Stimulated activated CD8-positive, alpha-beta memory T cell treated with anti-CD3 and anti-CD28 coated beads, Interleukin-12 subunit alpha, Interleukin-12 subunit beta, amount 100 ng/mL, for 24 hours (primary cell): ENCODE measurements at regions not wholly inside any gene's neighbourhood (a gene's known extent, or its start where the extent isn't known, plus 50 kb on each side); places are given as distances from the start of the nearest gene placed in this dataset.
"Not testable (repeated sequence)": the region's sequence is repeated elsewhere in the genome, so short reads cannot be mapped to it uniquely, and the experiment has no call there.

Source experiments
- DNase-seq: peaks from one replicate; pipeline ENCODE4 v3.0.0-alpha.2; 2020; ENCODE audit errors: extremely low read depth

DNA sequence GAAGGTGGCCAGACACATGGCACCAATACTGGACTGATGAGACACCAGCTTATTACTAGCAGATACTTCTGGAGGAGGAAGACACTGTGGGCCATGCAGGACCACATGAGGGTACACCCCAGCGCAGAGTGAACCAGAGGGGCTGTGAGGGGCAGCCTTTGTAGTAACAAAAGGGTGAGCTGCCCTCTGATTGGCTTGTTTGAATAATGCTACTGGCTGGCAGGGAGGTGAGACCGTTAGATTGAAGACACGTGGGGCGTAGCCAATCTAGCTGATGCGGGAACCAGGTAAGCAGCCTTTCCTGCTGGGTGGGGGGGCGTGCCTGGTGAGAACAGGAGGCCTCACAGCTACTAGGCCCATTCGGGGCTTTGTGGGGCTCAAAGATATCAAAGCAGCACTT is 102.8 kb upstream of the SEC14L1 start:
- no peak for DNase-seq

DNA sequence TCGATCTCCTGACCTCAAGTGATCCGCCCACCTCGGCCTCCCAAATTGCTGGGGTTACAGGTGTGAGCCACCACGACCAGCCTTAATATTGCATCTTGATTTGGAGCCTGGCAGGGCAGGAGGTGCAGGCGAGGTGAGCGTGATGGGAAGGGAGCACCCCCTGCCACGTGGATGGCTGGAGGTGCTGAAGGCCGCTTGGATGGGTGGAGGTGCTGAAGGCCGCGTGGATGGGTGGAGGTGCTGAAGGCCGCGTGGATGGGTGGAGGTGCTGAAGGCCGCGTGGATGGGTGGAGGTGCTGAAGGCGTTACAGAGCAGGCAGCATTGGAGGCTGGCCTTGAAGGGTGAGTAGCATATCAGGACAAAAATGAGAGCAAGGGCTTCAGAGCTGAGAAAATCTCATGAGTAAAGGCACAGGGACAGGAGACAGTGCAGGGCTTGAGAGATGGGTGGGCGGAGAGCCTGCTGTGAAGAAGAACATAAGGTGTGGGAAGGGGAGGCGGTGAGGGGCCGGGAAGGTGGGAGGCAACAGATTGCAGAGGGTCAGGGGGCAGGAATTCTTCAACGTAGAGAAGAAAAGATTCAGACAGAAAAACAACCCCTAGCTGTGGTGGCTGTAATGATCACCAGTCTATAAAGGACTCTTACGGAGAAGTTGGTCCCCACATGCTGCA is 101.7 kb upstream of the SEC14L1 start:
- no peak for DNase-seq

DNA sequence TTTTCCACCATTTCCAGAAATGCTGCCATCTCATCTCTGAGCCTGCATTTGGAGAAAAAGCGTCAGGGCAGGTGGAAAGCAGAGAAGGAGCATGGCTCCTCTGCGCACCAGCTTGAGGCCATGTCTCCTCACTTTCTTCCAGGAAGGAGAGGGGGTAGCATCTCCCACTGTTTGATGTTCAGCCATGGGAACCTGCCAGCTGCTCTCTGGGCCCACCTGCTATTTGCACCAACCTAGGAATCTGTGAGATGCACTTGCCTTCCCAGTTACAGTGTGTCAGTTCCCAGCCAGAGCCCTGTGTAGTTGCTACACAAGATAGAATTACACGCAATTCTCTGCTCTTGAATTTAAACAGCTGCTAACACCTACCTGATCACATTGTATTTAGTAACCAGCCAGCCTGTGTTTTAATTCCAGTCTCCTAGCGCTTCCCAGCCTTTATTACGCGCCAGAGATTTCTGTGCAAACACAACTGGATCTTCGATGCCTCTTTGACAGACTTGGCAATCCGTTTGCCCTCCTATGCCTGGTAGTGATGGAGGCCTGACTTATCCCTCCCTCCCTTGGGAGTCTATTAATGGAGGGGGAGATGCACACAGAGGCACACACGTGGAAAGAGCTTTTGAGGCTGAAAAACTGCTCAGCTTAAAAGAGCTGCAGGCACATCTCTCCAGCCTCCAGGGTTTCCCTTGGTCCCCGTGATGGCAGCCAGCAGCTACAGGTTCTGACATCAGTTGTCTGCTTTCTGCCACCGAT is 98.1 kb upstream of the SEC14L1 start:
- DNase-seq: no peak

GRCh38 chr17:77045441-77046041 is 95.2 kb upstream of the SEC14L1 start:
- no peak for DNase-seq

- no peak for DNase-seq
Measured at GRCh38 chr17:77049440-77049839, 91.3 kb upstream of the SEC14L1 start.

GRCh38 chr17:77050901-77051300 is 89.9 kb upstream of the SEC14L1 start:
- not testable (repeated sequence) for DNase-seq

- DNase-seq: no peak
Measured at GRCh38 chr17:77054936-77055335, 85.8 kb upstream of the SEC14L1 start.

DNA sequence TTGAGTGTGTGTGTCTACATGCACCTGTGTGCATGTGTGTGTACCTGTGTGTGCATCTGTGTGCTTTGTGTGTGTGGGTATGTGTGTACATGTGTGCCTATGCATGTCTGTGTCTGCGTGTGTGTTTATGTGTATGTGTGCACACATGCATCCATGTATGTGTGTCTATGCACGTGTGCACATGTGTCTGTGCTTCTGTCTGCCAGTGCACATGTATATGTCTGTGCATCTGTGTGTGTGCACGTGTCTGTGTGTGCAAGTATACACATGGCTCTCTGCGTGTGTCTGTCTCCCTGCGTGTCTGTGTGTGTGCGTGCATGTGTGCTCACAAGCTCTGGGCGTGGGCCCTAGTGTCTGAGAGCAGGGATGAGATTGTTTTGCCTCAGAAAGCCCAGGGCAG is 85.3 kb upstream of the SEC14L1 start:
- no peak for DNase-seq

DNA sequence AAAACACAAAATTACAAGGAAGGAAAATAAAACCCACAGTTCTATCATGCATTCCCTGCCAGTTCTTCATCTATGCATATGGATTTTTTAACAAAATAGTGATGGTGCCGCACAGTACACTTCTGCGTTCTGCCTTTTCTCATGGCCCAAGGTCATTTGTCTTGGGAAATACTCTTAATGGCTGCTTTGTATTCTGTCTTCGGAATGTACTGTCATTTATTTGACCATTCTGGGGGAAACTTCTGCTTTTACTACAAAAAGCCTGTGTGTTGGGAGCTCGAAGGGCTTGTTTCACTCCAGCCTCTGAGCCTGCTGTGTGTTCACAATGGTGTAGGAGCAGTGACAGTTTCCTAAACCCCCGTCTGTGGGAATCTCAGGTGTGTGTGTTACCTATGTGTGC is 82.8 kb upstream of the SEC14L1 start:
- no peak for DNase-seq

- no peak for DNase-seq
Measured at GRCh38 chr17:77061669-77062068, 79.1 kb upstream of the SEC14L1 start.

DNA sequence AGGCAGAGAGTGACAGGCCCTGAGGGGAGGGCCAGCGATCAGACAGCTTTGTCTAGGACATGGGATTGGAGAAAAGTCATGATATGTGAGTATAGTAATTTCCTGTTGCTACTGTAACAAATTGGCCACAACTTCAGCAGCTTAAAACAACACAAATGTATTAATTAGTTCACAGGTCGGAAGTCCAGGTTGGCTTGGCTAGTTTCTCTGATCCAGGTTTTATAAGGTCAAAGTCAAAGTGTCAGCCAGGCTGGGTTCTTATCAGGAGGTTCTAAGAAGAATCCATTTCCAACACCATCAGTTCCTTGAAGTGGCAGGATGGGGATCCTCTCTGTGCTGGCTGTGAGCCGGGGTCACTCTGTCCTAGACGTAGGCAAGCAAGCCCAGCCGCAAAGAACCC is 76.2 kb upstream of the SEC14L1 start:
- no peak for DNase-seq

GRCh38 chr17:77066165-77066564 is 74.6 kb upstream of the SEC14L1 start:
- no peak for DNase-seq

GRCh38 chr17:77066726-77067409 is 73.9 kb upstream of the SEC14L1 start:
- not testable (repeated sequence) for DNase-seq

DNA sequence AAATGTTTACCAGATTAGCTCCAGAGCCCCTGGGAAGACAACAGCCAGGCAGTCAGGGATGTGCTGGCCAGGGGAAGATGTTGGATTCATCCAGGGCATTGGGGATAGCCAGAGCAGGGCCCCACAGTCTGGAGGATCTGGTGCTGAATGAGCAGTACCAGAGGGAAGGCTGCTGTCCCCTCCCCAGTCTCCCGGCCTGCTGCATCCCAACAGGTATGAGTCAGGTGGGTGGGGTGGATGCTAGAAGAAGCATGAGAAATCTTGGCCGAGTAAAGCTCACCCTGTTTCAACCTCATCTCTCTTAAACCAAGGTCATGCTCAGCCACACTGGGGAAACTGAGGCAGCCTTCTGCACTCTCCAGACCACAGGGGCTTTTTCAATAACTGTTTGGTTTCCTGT is 71.9 kb upstream of the SEC14L1 start:
- no peak for DNase-seq

DNA sequence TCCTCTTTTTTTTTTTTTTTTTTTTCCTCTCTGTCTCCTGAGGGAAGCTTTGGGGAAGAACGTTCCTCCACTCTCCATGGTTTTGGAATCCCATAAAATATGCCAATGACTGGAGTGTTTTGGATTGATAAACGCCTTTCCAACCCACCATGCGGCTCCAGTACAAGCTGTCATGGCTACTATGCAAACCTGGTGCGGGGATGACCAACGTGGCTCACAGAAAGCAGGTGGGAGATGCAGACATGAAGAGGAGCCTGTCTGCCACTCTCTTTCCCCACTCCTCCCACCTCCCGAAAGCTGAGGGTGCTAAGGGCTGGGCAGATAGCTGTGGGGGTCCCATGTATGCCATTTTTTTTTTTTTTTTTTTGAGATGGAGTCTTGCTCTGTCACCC is 69.9 kb upstream of the SEC14L1 start:
- DNase-seq: no peak

DNA sequence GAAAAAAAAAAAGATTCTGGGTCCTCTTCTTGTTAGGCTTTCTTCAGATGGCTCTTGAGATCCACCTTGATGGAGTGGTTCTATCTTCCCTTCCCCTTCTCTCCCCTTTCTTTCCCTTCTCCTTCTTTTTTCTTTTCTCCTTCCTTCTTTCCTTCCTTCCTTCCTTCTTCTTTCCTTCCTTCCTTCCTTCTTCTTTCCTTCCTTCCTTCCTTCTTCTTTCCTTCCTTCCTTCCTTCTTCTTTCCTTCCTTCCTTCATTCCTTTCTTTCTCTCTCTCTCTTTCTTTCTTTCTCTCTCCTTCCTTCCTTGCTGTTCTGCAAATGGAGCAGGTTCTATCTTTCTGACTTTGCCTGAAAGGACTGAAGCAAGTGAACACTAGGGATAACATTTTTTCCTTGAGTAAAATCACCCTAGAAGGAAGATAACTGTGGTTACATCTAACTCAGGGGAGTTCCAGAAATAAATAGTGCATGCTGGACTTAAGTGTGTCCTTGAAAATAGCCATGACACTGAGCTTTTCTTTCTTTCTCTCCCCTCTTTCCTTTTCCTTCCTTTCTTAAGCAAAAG is 68.8 kb upstream of the SEC14L1 start:
- no peak for DNase-seq

GRCh38 chr17:77072670-77073069 is 68.1 kb upstream of the SEC14L1 start:
- no peak for DNase-seq

- no peak for DNase-seq
Measured at GRCh38 chr17:77074681-77075080, 66.1 kb upstream of the SEC14L1 start.

DNA sequence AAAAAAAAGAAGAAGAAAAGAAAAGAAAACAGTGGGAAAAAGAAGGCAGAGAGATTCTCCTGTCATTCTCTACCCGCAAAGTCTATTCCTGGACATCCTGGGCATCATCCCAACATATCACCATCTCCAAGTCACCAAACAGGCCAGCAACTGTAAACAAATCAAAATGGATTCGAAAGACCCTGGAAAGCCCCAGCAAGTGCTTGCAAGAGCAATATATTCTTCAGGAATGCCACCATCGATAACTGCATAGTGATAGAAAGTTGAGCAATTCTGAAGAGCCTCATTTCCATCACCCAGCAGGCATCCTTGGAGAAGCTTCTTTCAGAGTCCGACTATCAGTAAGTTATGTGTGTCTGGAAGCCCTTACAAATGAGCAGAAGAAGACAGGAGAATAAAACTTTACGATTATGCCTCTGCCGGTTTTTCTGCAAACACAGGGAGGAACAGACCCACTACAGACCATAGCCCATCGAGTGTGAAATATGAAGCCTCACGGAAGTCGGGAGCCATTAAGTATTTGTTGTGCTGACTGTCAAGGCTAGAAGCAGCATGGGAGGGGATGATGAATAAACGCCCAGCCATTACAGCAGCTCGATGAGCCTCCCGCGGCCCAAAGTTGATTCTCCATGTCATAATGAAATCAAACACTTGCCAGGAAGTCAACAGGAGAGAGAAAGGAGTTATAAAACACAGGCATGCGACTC is 64.5 kb upstream of the SEC14L1 start:
- no peak for DNase-seq

- no peak for DNase-seq
Measured at GRCh38 chr17:77083531-77083930, 57.2 kb upstream of the SEC14L1 start.

DNA sequence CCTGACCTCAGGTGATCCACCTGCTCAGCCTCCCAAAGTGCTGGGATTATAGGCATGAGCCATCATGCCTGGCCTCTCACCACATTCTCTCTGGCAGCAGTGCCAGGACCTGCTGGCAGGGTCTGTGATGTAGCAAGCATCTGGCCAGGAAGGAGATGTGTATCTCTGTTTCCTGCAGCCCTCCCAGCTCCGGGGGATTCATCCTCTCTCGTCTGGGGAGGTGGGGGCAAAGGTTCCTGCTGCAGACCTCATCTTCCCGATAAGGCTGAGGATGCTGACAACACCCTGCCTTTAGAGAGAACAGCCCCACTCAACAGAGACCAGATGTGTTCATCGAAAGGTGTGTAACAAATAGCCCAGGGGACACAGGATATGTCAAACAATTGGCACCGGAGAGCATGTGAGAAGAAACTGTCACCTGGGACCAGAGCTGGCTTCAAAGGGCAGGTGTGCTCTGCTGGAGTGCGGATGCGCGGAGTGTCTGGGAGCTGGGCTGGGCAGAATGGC is 54.8 kb upstream of the SEC14L1 start:
- DNase-seq: no peak
